Astrocyte of the cerebellum (primary cell): ENCODE measurements at regions not wholly inside any gene's neighbourhood (a gene's known extent, or its start where the extent isn't known, plus 50 kb on each side); places are given as distances from the start of the nearest gene placed in this dataset.
"Not testable (repeated sequence)": the region's sequence is repeated elsewhere in the genome, so short reads cannot be mapped to it uniquely, and the experiment has no call there.

Experiments
- DNase-seq: peaks from one replicate; pipeline ENCODE4 v3.0.0-alpha.2; 2011; ENCODE audit warnings: low read depth
- H3K4me3 ChIP-seq: 2 replicates; pipeline ENCODE4 v1.5.1; 2011; ENCODE audit warnings: mild to moderate bottlenecking, low read depth, low read length, moderate library complexity
- in situ Hi-C: cut with HindIII; loops from 2 replicates; pipeline ENCODE4 v1.10.0; 2017; ENCODE audit warnings: low sequenced_read_pairs
- TF ChIP-seq, protein P1 (sequence below): IDR thresholded peaks from 2 replicates; pipeline ENCODE4 v1.5.1; 2012; ENCODE audit warnings: low read length, low read depth, moderate library complexity, mild to moderate bottlenecking; ENCODE audit errors: missing control alignments

DNA sequence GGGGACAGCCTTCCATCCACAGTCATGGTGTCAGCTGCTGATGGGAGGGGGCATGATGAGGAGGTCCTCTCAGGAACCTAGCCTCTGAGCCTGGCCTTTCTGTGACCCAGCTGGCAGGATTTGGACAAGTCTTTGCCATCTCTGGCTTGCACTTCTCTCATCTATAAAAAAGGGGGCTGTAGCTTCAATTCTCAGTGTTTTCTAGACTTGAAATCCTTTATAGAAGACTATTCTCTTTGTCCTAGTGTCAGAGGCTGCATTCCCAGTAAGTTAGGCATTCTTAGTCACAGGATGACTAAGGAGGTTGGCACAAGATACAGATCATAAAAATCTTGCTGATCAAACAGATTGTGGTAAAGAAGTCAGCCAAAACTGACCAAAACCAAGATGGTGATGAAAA lies 958.5 kb downstream of the CNTNAP5 start:
- H3K4me3 ChIP-seq, result no peak overlapping the region
- TF ChIP-seq, protein P1, sequence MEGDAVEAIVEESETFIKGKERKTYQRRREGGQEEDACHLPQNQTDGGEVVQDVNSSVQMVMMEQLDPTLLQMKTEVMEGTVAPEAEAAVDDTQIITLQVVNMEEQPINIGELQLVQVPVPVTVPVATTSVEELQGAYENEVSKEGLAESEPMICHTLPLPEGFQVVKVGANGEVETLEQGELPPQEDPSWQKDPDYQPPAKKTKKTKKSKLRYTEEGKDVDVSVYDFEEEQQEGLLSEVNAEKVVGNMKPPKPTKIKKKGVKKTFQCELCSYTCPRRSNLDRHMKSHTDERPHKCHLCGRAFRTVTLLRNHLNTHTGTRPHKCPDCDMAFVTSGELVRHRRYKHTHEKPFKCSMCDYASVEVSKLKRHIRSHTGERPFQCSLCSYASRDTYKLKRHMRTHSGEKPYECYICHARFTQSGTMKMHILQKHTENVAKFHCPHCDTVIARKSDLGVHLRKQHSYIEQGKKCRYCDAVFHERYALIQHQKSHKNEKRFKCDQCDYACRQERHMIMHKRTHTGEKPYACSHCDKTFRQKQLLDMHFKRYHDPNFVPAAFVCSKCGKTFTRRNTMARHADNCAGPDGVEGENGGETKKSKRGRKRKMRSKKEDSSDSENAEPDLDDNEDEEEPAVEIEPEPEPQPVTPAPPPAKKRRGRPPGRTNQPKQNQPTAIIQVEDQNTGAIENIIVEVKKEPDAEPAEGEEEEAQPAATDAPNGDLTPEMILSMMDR, result no peak
- in situ Hi-C loops, result no loop called here
- DNase-seq, result peak; percentile 91

DNA sequence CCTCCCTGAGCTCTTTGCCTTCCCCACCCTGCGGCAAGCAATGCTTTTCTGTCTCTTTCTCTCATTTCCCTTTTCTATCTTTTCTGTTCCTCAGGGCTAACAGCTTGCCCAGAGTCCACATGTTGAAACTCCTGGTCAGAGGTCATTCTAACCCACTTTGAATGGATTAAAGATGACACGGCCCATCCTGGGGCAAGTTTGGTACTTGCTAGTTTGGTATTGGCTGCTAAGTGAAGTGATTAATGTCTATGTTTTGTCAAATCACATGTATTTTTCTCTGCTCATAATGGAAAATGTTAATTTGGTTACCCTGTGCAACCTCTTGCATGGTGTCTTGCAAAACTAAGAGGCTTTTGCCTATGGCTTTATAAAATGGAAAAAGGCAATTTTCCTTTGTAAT lies 960.2 kb downstream of the CNTNAP5 start:
- TF ChIP-seq, protein P1, result no peak
- in situ Hi-C loops, result no loop called here
- DNase-seq, result no peak
- no peak overlapping the region for H3K4me3 ChIP-seq

DNA sequence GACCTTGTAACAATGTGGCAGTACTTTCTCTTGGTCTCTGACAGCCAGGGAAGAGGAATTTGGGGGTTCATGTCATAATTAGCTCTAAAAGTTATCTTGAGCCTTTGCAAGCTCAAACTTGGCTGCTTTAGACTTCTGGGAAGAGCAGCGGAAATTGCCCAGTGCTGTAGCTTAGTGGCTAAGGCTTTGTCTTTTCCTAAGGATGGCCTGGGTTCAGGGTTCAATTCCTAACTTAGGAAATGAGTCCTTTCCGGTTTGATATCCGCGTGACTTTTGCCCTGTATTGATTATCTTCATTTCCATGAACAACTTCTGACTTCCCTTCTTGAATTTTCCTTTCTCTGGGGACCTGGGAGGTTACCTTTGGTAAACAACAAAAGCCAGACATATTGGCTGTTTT lies 961.0 kb downstream of the CNTNAP5 start:
- H3K4me3 ChIP-seq, result no peak overlapping the region
- in situ Hi-C loops, result no loop called here
- TF ChIP-seq, protein P1, result no peak
- DNase-seq, result no peak

DNA sequence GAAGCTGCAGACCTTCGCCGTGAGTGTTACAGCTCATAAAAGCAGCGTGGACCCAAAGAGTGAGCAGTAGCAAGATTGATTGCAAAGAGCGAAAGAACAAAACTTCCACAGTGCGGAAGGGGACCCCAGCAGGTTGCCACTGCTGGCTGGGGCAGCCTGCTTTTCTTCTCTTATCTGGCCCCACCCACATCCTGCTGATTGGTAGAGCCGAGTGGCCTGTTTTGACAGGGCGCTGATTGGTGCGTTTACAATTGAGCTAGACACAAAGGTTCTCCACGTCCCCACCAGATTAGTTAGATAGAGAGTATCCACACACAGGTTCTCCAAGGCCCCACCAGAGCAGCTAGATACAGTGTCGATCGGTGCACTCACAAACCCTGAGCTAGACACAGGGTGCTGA lies 961.8 kb downstream of the CNTNAP5 start:
- H3K4me3 ChIP-seq, DNase-seq, in situ Hi-C loops: not testable (repeated sequence)

DNA sequence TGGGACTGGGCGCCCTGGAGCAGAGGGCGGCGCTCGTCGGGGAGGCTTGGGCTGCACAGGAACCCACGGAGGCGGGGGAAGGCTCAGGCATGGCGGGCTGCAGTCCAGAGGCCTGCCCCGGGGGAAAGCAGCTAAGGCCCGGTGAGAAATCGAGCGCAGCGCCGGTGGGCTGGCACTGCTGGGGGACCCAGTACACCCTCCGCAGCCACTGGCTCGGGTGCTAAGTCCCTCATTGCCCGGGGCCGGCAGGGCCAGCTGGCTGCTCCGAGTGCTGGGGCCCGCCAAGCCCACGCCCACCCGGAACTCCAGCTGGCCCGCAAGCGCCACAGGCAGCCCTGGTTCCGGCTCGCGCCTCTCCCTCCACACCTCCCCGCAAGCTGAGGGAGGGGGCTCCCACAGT lies 962.3 kb downstream of the CNTNAP5 start:
- in situ Hi-C loops, H3K4me3 ChIP-seq, DNase-seq: not testable (repeated sequence)

DNA sequence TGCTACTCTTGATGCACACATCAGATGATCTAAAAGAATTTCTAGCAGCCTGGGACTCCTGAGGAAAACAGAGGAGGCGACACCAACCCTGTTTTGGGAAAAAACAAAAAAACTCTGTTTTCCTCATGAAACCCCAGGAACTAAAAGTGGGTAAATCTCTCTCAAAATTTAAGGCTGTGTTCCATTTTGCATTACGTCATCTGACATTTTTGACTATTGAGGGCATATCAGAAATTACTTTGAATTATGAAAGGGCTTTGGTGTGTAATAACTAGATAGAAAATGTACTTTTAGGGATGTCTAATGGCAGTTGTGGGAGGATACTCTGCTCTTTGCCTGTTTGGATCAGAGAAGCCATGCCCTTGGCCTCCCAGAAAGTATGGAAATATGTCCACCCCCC lies 963.0 kb downstream of the CNTNAP5 start:
- TF ChIP-seq, protein P1, result no peak
- in situ Hi-C loops, result no loop called here
- H3K4me3 ChIP-seq, result no peak overlapping the region
- no peak for DNase-seq

DNA sequence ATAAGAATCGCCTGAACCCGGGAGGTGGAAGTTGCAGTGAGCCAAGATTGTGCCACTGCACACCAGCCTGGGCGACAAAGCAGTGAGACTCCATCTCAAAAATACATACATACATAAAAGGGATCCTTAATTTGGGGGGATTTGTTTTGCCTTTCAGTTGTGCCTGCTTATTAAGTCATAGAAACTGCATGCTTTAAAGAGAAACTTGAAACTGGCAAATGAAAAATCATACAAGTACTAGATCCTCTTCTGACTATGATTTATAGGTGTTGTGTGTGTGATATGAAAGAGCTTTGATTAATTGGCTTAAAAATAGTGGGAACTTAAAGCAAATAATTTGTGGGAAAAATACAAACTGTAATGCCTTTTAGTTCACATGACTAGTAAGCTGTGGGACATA lies 963.7 kb downstream of the CNTNAP5 start:
- in situ Hi-C loops, result no loop called here
- no peak overlapping the region for H3K4me3 ChIP-seq
- TF ChIP-seq, protein P1, result no peak
- DNase-seq, result no peak

DNA sequence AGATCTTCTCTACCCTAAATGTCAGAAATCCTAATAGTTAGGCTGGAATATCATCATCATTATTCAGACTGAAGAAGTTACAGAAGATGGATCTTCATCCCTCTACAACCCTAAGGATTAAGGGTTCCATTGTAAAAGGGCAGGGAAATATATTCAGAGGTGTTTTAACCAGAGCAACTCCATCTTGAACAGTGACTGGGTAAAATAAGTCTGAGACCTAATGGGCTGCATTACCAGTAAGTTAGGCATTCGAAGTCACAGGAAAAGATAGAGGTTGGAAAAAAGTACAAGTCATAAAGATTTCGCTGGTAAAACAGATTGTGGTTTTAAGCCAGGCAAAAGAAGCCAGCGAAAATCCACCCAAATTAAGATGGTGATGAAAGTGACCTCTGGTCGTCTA lies 968.7 kb downstream of the CNTNAP5 start:
- H3K4me3 ChIP-seq, result no peak overlapping the region
- DNase-seq, result no peak
- TF ChIP-seq, protein P1, result no peak
- in situ Hi-C loops, result no loop called here
